GM04504 (cell line): ENCODE measurements at regions not wholly inside any gene's neighbourhood (a gene's known extent, or its start where the extent isn't known, plus 50 kb on each side); places are given as distances from the start of the nearest gene placed in this dataset.
"Not testable (repeated sequence)": the region's sequence is repeated elsewhere in the genome, so short reads cannot be mapped to it uniquely, and the experiment has no call there.

Source experiments
- DNase-seq: peaks from one replicate; pipeline ENCODE4 v3.0.0-alpha.2; 2012; ENCODE audit warnings: low read depth

DNA sequence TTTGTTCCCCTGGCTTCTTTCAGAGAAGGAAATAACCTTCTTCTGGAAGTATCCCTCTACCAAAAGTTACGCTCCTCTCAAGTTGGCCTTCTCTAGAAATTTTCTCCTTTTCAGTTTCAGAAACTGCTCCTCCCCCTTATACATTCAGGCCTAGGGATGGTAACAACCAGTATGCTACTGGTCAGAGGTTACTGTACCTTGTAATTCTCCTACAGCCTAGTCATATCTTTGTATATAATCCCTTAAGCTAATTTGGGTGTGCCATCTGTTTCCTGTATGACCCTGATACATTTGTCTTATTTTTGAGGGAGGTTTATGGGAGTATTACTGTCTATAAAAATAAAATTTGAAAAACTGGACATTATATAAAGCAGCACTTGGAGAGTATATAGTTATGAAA lies 98.0 kb upstream of the NOTCH2NLA start:
- not testable (repeated sequence) for DNase-seq

DNA sequence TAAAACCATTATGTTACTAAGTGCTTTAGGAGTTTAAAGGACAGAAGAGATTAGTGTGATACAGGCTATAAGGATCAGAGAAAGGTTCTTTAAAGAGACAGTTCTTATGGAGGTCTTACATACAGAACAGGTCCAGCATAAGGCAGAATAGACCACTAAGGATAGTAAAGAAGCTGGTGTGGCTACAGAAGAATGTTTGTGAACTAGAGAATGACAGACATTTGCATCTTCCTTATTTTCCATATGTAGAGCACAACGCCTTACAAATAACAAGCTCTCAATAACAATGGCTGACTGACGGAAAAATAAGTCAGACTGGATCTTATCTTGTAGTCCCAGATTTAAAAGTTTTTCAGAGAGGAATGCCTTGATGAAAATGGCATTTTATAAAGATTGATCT lies 95.6 kb upstream of the NOTCH2NLA start:
- DNase-seq = not testable (repeated sequence)

DNA sequence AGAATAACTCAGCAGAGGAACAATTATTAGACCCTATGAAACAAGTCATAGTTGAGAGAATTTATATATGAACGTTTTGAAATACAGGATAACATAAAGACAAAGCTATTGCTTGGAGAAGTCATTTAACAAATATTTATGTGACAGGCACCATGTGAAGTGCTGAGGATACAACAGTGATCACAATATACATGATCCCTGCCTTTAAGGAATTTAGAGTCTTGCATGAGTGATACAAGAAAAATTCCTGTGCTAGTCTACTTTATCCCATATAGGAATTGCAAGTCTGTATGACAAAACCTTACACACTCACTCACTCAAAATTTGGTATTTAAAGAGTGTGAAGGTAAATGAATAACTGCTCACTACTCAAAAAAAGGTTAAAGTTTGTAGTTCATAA lies 94.5 kb upstream of the NOTCH2NLA start:
- not testable (repeated sequence) for DNase-seq

GRCh38 chr1:146322893-146323292 lies 94.1 kb upstream of the NOTCH2NLA start:
- not testable (repeated sequence) for DNase-seq

- not testable (repeated sequence) for DNase-seq
Measured at GRCh38 chr1:146318715-146319114, 89.9 kb upstream of the NOTCH2NLA start.

DNA sequence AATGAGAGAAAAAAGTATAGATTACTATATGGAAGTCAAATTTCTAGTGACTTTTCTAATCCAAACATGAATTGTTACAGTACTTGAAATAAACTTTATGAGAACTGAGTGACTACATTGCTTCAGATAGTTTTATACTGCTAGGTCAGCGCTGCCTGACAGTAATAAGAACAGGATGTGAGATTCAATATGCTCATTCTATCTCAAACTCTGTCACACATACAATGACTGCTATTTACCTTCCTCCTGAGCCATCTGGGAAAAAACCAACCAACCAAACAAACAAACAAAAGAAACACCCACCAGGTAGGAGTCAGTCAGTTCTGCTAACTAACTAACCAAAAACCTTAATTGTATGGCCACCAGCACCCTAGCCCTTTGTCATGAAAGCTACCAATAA lies 89.0 kb upstream of the NOTCH2NLA start:
- DNase-seq = not testable (repeated sequence)

DNA sequence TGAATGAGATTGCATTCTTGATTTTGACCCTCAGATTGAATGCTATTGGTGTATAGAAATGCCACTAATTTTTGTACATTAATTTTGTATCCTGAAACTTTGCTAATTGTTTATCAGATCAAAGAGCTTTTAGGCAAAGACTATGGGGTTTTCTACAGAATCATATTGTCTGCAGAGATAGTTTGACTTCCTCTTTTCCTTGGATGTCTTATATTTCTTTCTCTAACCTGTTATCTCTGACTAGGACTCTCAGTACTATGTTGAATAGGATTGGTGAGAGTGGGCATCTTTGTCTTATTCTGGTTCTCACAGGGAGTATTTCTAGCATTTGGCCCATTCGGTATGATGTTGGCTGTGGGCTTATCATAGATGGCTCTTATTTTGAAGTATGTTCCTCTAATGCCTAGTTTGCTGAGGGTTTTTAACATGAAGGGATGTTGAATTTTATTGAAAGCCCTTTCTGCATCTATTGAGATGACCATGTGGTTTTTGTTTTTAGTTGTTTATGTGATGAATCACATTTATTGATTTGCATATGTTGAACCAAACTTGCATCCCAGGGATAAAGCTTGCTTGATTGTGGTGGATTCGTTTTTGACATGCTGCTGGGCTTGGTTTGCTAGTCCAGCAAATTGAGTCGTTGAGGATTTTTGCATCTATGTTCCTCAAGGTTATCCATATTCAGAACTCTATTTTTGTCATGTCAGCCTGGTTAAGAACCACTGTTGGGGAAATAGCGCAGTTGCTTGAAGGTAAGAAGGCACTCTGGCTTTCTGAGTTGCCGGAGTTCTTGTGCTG lies 85.8 kb upstream of the NOTCH2NLA start:
- DNase-seq = not testable (repeated sequence)

DNA sequence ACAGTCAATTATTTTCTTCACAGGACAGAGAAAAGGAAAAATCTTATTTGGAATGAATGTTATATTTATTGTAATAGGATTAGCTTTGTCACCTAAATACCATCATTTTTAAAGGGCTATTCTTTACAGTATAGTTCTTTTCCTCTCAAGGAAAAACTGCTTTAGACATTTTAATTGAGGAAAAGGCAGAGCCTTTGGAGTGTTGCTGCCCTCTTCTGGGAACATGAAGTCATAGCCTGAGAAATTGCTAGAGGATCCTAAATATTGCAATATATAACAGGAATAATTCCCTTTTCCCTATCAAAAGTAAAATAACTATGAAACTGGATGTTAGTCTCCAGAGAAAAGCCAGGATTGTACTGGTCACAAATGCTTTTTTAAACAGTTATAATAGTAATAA lies 81.8 kb upstream of the NOTCH2NLA start:
- not testable (repeated sequence) for DNase-seq

DNA sequence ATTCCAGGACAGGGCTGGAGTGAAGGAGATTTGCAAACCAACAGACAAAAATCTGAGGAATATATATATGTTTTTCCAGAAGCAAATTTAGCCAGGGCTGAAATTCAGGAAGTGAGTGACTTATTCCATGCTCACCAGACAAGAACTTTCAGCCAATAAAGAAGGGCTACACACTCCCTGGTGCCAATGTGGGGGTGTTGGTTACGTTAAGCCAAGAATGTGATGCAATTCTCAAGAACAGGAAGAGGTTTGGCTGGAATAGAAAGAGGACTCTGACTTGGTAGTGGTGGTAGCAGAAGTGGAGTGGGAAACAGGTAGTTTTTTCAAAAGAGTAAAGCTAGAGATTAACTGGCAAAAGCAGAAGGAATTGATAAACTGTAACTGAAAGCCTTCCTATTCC lies 80.6 kb upstream of the NOTCH2NLA start:
- DNase-seq = not testable (repeated sequence)

- not testable (repeated sequence) for DNase-seq
Measured at GRCh38 chr1:146308892-146309291, 80.1 kb upstream of the NOTCH2NLA start.

- DNase-seq = not testable (repeated sequence)
Measured at GRCh38 chr1:146308152-146308551, 79.3 kb upstream of the NOTCH2NLA start.

DNA sequence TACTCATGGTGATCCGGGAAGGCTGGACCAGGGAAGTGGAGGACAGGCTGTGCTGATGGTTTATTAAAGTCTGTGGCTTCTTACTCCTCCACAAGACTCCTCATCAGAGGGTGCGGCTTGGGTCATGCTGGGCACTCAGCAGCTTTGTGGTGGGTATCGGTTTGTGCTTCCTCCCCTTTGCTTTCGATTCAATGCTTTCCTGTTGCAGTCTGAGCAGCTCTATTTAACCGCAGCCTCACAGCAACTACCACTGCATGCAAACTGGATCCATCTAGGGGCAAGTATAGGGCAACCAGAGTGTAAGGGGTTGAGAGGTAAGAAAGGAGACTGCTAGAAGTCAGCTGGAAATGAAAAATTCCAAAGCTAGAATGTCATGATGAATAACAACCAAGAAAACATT lies 78.8 kb upstream of the NOTCH2NLA start:
- not testable (repeated sequence) for DNase-seq

- DNase-seq = not testable (repeated sequence)
Measured at GRCh38 chr1:146306651-146307050, 77.8 kb upstream of the NOTCH2NLA start.

GRCh38 chr1:146305442-146305841 lies 76.6 kb upstream of the NOTCH2NLA start:
- DNase-seq = not testable (repeated sequence)

- not testable (repeated sequence) for DNase-seq
Measured at GRCh38 chr1:146298575-146298897, 69.7 kb upstream of the NOTCH2NLA start.

- not testable (repeated sequence) for DNase-seq
Measured at GRCh38 chr1:146297781-146298574, 69.2 kb upstream of the NOTCH2NLA start.

GRCh38 chr1:146292940-146293936 lies 64.4 kb upstream of the NOTCH2NLA start:
- not testable (repeated sequence) for DNase-seq

GRCh38 chr1:146292424-146292823 lies 63.6 kb upstream of the NOTCH2NLA start:
- DNase-seq = not testable (repeated sequence)

DNA sequence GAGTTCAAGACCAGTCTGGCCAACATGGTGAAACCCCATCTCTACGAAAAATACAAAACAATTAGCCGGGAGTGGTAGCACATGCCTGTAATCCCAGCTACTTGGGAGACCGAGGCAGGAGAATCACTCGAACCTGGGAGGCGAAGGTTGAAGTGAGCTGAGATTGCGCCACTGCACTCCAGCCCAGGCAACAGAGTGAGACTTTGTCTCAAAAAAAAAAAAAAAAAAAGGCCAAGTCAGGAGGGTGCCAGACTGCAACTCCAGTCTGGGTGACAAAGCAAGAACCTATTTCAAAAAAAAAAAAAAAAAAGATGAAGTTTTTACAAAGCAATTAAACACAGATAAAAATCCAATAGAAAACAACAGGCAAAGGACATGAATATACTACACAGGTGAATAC lies 59.1 kb upstream of the NOTCH2NLA start:
- not testable (repeated sequence) for DNase-seq

- DNase-seq = not testable (repeated sequence)
Measured at GRCh38 chr1:146284760-146285159, 55.9 kb upstream of the NOTCH2NLA start.

DNA sequence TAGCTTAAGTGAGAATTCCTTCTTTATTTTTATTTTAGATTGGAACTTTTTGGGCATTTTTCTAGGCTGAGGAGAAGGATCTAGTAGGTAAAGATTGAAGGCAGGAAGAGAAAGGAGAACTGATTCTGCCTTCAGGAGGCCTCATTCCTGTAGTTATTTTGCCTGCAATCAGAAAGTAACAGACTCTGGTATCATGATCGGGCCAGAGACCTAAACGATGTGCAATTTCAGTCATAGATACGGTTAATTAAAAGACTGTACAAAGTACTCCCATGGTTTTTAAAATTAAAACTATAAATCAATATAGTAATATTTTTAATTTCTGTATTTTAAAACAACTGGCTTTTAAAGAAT lies 54.7 kb upstream of the NOTCH2NLA start:
- DNase-seq = not testable (repeated sequence)
